ENCODE measurements at regions not wholly inside any gene's neighbourhood (a gene's known extent, or its start where the extent isn't known, plus 50 kb on each side); places are given as distances from the start of the nearest gene placed in this dataset.
"Not testable (repeated sequence)": the region's sequence is repeated elsewhere in the genome, so short reads cannot be mapped to it uniquely, and the experiment has no call there.

GRCh38 chr11:98061858-98062257 lies 958.9 kb upstream of the CNTN5 start:
- Histone ChIP-seq H3K4me1 (peaks cover 7% of the 10 kb centered on the region), H3K36me3 (ENCODE audit: control insufficient read depth, insufficient read depth, low read length) (no peaks in the 10 kb centered on the region), H3K27me3 (replicated peaks; ENCODE audit: control insufficient read depth, insufficient read depth, low read length) (no peaks in the 10 kb centered on the region), H3K9me3 (no peaks in the 10 kb centered on the region), H3K4me3 (ENCODE audit: low read depth, low read length) (no peak overlapping the region)
- TF ChIP-seq CTCF (IDR thresholded peaks at IDR 0.05; ENCODE audit: insufficient read depth in 1 of 2, low read depth in 1 of 2, low read length in 1 of 2, severe bottlenecking in 1 of 2, unreplicated experiment in 1 of 2): no peak
- Mint-ChIP-seq H3K36me3 (ENCODE audit: insufficient read depth, unreplicated experiment) (no peaks in the 10 kb centered on the region), H3K4me3 (ENCODE audit: unreplicated experiment) (no peak overlapping the region), H3K27ac (ENCODE audit: unreplicated experiment) (no peak overlapping the region), H3K27me3 (ENCODE audit: insufficient read depth, unreplicated experiment) (peaks cover 8% of the 10 kb centered on the region), H3K9me3 (ENCODE audit: unreplicated experiment) (no peaks in the 10 kb centered on the region), H3K4me1 (ENCODE audit: low read depth, unreplicated experiment) (peaks cover 7% of the 10 kb centered on the region)
- BruUV-seq (replicated peaks): no TSS peak
- no peak for DNase-seq
- ChIA-PET CTCF (no interaction called here), POLR2A (no interaction called here)
- intact Hi-C loops (cut with micrococcal nuclease; ENCODE audit: unreplicated experiment): no loop called here

GRCh38 chr11:98062714-98063113 lies 958.0 kb upstream of the CNTN5 start:
- Histone ChIP-seq H3K36me3 (ENCODE audit: control insufficient read depth, insufficient read depth, low read length) (no peaks in the 10 kb centered on the region), H3K9me3 (no peaks in the 10 kb centered on the region), H3K27me3 (replicated peaks; ENCODE audit: control insufficient read depth, insufficient read depth, low read length) (no peaks in the 10 kb centered on the region), H3K4me1 (no peaks in the 10 kb centered on the region), H3K4me3 (ENCODE audit: low read depth, low read length) (no peak overlapping the region)
- Mint-ChIP-seq H3K27ac (ENCODE audit: unreplicated experiment) (no peak overlapping the region), H3K36me3 (ENCODE audit: insufficient read depth, unreplicated experiment) (no peaks in the 10 kb centered on the region), H3K4me3 (ENCODE audit: unreplicated experiment) (no peak overlapping the region), H3K9me3 (ENCODE audit: unreplicated experiment) (no peaks in the 10 kb centered on the region), H3K27me3 (ENCODE audit: insufficient read depth, unreplicated experiment) (peaks cover 8% of the 10 kb centered on the region), H3K4me1 (ENCODE audit: low read depth, unreplicated experiment) (no peaks in the 10 kb centered on the region)
- intact Hi-C loops (cut with micrococcal nuclease; ENCODE audit: unreplicated experiment): no loop called here
- ChIA-PET POLR2A (no interaction called here), CTCF (no interaction called here)
- no peak for DNase-seq
- no TSS peak for BruUV-seq (replicated peaks)
- TF ChIP-seq CTCF (IDR thresholded peaks at IDR 0.05; ENCODE audit: insufficient read depth in 1 of 2, low read depth in 1 of 2, low read length in 1 of 2, severe bottlenecking in 1 of 2, unreplicated experiment in 1 of 2): no peak

GRCh38 chr11:98068251-98068650 lies 952.5 kb upstream of the CNTN5 start:
- Histone ChIP-seq H3K4me1 (no peaks in the 10 kb centered on the region), H3K4me3 (ENCODE audit: low read depth, low read length) (no peak overlapping the region), H3K9me3 (no peaks in the 10 kb centered on the region), H3K36me3 (ENCODE audit: control insufficient read depth, insufficient read depth, low read length) (no peaks in the 10 kb centered on the region), H3K27me3 (replicated peaks; ENCODE audit: control insufficient read depth, insufficient read depth, low read length) (no peaks in the 10 kb centered on the region)
- TF ChIP-seq CTCF (IDR thresholded peaks at IDR 0.05; ENCODE audit: insufficient read depth in 1 of 2, low read depth in 1 of 2, low read length in 1 of 2, severe bottlenecking in 1 of 2, unreplicated experiment in 1 of 2): no peak
- Mint-ChIP-seq H3K27me3 (ENCODE audit: insufficient read depth, unreplicated experiment) (peaks cover 1% of the 10 kb centered on the region), H3K4me1 (ENCODE audit: low read depth, unreplicated experiment) (no peaks in the 10 kb centered on the region), H3K36me3 (ENCODE audit: insufficient read depth, unreplicated experiment) (no peaks in the 10 kb centered on the region), H3K9me3 (ENCODE audit: unreplicated experiment) (no peaks in the 10 kb centered on the region), H3K4me3 (ENCODE audit: unreplicated experiment) (no peak overlapping the region), H3K27ac (ENCODE audit: unreplicated experiment) (no peak overlapping the region)
- intact Hi-C loops (cut with micrococcal nuclease; ENCODE audit: unreplicated experiment): no loop called here
- POLR2A ChIA-PET: no interaction called here
- DNase-seq: no peak
- no TSS peak for BruUV-seq (replicated peaks)
- CTCF ChIA-PET: no interaction called here

- CTCF ChIA-PET; H3K27ac Mint-ChIP-seq (ENCODE audit: unreplicated experiment): not testable (repeated sequence)
Measured at GRCh38 chr11:98069147-98069546, 951.6 kb upstream of the CNTN5 start.

More at GRCh38 chr11:98069147-98069546, 951.6 kb upstream of the CNTN5 start:
- H3K9me3 Mint-ChIP-seq (ENCODE audit: unreplicated experiment); H3K4me3 ChIP-seq (ENCODE audit: low read depth, low read length); H3K27me3 Mint-ChIP-seq (ENCODE audit: insufficient read depth, unreplicated experiment); H3K4me1 ChIP-seq; POLR2A ChIA-PET; H3K9me3 ChIP-seq; H3K4me3 Mint-ChIP-seq (ENCODE audit: unreplicated experiment); BruUV-seq (replicated peaks); H3K27me3 ChIP-seq (replicated peaks; ENCODE audit: control insufficient read depth, insufficient read depth, low read length); intact Hi-C loops (cut with micrococcal nuclease; ENCODE audit: unreplicated experiment); DNase-seq; H3K4me1 Mint-ChIP-seq (ENCODE audit: low read depth, unreplicated experiment); H3K36me3 ChIP-seq (ENCODE audit: control insufficient read depth, insufficient read depth, low read length); H3K36me3 Mint-ChIP-seq (ENCODE audit: insufficient read depth, unreplicated experiment): not testable (repeated sequence)
